Gastrocnemius medialis (tissue), 4 donors: ENCODE measurements at regions not wholly inside any gene's neighbourhood (a gene's known extent, or its start where the extent isn't known, plus 50 kb on each side); places are given as distances from the start of the nearest gene placed in this dataset.

ENCODE experiments used
- CTCF ChIP-seq, 5 experiments: fragments of 450-650 bp in 3 of 5; fragments of 200-600 bp in 2 of 5; sonication (generic) in 2 of 5; IDR thresholded peaks in 4 of 5; conservative IDR thresholded peaks in 1 of 5; 1 replicate in 4 of 5; 2 replicates in 1 of 5; pipeline ENCODE4 v1.5.1; 2016 to 2019; ENCODE audit warnings: antibody characterized with exemption in 5 of 5, mild to moderate bottlenecking in 3 of 5, moderate library complexity in 3 of 5
- POLR2A ChIP-seq, 2 donors: fragments of 450-650 bp; IDR thresholded peaks; one replicate each; pipeline ENCODE4 v1.6.1; 2017; ENCODE audit warnings: antibody characterized with exemption in 2 of 2, mild to moderate bottlenecking in 2 of 2, moderate library complexity in 2 of 2

GRCh38 chr2:57386305-57386704 lies 660.3 kb upstream of the VRK2 start:
- no peak for TF ChIP-seq CTCF (IDR thresholded peaks at IDR 0.05 in 4 of 5, conservative IDR thresholded peaks at IDR 0.05 in 1 of 5)
- TF ChIP-seq POLR2A (IDR thresholded peaks at IDR 0.05) = no peak
